HG03039 (cell line): ENCODE measurements at regions not wholly inside any gene's neighbourhood (a gene's known extent, or its start where the extent isn't known, plus 50 kb on each side); places are given as distances from the start of the nearest gene placed in this dataset.

ENCODE experiments used
- ATAC-seq: cut with Tn5 transposase; IDR thresholded peaks from one replicate; pipeline ENCODE4 v1.9.1; 2021; ENCODE audit warnings: mild to moderate bottlenecking, moderate library complexity; ENCODE audit not compliant: unreplicated experiment

DNA sequence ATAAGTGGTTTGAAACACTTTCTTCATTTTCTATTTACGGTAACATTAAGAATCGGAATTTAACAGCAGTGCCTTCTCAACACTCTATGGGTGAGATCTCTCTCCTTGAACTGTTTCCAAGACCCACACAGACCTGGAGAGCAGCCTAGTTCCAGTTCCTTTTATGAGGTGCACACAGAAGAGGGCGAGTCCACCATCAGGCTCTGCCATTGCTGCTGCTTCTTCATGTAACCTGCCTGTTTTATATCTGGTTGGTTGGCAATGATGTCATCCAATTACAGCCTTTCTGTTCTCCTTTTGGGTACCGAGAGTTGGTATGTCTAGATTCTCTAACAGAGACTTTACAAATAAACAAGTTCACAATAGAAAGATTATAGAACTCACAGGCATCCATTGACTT lies 225.7 kb downstream of the UTP18 start:
- no peak for ATAC-seq

DNA sequence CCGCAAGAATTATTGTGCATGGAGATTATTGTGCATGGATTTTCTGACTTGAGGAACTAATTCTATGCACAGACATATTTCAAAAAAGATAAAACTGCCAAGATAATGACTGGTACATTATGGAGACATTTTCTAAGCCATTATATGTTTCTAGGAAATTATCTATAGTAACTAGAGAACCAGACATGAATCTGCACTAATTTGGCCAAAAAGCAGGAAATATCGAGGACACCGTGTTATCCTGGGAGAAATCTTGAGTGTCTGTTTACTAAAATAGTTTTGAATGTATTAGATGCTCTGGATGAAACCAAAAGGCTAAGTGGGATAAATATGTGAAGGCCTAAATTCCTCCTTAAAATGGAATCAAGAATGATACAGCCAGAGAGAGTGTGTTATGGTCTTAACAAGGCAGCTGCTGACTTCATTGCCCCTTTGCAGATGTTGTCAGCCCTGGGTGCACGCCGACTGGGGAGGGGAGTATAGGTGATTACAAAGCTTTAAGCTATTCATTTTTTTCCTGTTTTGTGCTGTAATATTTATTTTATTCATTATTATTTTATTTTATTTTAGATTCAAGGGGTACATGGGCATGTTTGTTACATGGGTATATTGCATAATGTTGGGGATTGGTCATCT lies 226.7 kb downstream of the UTP18 start:
- no peak for ATAC-seq

- ATAC-seq = no peak
Observed at GRCh38 chr17:51487947-51488346, 227.6 kb downstream of the UTP18 start.

DNA sequence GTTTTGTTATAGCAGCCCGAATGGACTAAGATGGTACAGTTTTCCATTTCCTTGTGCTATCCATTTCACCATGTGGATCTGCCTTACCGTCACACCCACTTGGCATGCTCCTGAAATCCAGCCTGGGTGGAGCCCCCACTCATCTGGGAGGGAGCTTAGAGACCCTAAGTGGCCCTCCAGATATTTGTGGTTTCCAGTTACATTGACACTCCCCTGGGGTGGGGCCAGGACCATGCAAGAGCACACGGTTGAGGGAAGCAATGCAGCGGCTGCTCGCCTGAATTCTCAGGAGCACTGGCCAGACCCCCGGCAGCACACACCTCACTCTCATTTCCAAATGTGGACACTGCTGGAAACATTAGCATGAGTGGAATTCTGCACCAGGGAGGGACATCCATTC lies 231.1 kb downstream of the UTP18 start:
- ATAC-seq = no peak

GRCh38 chr17:51493206-51493605 lies 232.9 kb downstream of the UTP18 start:
- no peak for ATAC-seq

DNA sequence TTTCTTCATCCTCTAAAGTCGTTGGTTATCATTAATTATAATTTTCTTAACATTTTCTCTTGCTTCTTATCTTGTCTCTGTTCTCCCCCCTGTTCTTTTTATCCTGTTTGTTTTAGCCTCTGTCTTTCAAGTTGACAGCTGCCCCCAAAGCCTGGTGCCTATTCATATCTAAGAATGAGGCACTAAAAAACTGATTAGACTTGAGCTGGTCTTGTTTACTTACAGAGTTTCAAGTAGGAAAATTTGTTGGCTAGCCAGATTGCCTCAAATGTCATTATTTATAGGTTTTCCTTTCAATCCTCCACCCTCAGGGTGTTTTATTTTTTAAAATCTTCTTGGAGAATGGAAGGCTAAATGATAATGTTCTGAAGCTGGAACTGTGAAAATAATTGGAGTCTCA lies 236.0 kb downstream of the UTP18 start:
- no peak for ATAC-seq

- ATAC-seq = no peak
Observed at GRCh38 chr17:51499897-51500296, 239.6 kb downstream of the UTP18 start.

- no peak for ATAC-seq
Observed at GRCh38 chr17:51500454-51500853, 240.1 kb downstream of the UTP18 start.

DNA sequence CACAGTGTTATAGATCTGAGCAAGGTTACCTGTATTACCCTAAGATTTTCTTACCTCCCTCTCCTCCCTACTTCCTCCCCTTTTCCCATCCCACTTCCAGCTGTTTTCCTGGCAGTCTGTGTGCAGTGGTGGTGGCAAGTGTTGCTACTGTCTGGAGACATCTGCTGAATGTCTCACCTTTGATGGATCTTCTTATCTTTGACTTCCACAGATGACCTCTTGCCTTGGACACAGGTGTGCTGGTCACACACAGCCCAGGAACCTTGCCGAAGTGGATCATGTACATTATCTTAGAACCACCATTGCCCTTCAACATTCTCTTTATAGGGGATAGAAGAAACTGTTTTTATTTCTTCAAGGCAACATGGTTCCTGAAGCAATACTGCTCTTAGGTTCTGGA lies 245.1 kb downstream of the UTP18 start:
- ATAC-seq = no peak

DNA sequence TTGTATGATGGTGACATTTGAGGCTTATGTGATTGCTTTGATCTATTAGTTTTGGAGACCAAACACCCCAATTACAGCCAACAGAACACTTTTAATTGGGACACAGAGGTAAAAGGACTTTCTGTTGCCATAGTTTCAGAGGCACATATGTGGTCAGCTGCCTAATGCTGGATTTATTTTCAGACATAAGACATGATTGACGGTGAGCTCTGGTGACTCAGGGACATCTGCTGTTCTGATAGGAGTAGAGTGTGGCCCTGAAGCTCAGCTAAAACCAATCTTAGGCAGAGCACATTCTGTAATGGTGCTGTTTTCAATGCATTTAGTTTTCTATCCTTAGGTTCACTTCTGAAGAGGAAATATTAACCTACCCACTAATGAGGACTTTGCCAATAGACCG lies 247.1 kb downstream of the UTP18 start:
- no peak for ATAC-seq

GRCh38 chr17:51508048-51508447 lies 247.7 kb downstream of the UTP18 start:
- no peak for ATAC-seq

DNA sequence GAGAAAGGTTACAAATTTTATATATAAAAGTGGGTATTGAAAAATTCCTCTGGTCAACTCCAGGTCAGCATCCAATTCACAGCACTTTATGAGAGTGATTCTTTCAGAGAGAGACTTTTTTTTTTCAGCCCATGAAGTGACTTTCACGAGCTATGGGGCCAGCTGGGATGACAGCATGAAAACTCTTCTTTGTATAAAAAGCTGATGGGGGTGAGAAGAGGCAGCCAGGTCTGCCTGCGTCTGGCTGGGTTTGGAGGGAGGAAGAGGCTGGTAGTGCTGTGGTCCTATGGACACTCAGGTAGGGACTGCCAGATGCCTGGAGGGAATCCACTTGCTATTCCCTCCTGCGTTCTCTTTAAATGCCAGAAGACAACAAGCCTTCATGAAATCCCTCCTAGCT lies 250.6 kb downstream of the UTP18 start:
- no peak for ATAC-seq

DNA sequence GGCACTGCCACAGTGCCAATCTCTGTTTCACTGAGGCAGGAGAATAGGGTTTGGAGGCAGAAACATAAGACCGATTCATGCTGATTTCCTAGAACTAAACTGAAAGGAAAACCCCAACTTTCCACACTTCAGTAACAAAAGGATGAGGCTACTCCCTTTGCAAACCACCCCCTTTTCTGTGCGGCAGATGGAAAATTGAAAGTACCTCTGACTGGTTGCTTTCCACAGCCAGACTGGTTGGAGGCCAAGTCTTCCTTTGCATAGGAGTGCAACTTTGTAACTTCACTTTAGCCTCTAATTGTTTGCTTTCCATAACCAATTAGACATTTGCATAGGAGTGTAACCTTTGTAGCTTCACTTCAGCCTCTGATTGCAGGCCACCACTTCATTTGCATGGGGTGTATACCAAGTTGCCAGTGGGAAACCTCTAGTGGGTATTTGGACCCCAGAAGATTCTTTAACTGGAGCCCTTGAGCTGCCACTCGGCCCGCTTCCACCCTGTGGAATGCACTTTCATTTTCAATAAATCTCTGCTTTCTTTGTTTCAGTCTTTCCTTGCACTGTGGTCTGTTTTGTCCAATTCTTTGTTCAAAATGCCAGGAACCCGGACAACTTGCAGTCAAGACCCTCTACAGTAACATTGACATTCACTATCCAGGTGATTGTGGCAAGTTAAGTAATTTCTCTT lies 252.0 kb downstream of the UTP18 start:
- no peak for ATAC-seq

- no peak for ATAC-seq
Observed at GRCh38 chr17:51516924-51517323, 256.6 kb downstream of the UTP18 start.

DNA sequence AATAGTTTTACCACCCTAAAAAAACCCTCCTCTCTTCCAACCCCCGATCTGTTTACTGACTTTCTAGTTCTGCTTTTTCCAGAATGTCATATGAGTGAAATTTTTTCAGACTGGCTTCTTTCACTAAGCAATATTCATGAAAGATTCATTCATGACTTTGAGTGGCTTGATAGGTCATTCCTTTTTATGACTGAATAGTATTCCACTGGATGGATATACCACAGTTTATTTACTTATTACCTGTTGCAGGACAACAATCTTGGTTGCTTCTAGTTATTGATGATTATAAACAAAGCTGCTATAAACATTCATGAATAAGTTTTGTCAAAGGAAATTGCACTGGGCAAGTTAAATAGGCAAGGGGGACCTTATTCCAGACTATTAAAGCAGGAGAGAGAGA lies 264.2 kb downstream of the UTP18 start:
- no peak for ATAC-seq

DNA sequence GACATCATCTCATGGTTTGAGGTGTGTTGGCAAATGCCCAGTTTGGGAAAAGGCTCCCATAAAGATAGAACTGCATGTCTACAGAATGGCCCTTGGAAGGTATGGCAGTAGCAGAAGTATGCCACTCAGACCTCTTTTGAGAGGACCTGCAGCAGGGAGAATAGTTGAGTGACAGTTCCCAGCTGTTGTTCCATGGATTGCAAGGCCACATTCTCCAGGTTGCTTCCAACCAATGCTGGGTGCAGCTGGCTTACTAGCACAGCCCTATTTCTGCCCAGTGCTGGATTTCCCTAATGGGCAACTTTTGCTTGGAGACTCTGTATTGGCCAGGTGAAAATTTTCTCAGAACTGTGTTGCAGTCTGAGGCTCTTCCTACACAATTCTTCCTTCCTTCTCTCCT lies 266.2 kb downstream of the UTP18 start:
- no peak for ATAC-seq

DNA sequence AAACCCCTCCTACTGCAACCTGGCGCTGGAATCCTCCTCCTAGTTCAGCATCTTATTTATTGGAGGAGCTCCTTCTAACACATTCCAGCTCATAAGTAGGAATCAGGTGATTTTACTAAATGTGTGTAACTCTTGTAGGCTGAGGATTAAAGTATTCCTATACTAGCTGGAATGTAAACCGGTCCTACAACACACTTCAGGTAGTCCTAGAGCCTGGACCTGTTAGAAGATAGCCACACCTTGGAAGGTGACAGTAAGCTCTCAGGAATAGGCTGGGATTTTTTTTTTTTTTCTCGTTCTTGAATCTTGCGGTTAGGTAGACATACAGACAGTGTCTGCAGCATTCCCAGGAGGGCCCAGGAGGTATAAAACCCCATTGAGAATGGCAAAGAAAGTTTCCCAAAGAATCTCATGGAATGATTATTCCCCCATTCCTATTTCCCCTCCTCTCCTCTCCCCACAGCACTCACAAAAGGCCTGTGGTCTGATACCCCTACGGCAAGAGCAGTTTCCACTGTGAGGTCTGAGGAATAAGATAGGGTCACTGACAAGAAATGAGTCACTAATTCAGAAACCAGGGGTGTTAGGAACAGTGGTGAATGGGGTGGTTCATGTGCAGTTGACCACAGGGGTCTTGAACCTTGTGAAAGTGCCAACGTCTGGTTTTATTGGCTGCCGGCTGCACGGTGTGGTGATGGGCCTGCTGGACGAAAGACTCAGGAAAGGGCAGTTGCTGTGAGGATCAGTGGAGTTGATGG lies 267.1 kb downstream of the UTP18 start:
- no peak for ATAC-seq

GRCh38 chr17:51528111-51528510 lies 267.8 kb downstream of the UTP18 start:
- ATAC-seq = no peak

DNA sequence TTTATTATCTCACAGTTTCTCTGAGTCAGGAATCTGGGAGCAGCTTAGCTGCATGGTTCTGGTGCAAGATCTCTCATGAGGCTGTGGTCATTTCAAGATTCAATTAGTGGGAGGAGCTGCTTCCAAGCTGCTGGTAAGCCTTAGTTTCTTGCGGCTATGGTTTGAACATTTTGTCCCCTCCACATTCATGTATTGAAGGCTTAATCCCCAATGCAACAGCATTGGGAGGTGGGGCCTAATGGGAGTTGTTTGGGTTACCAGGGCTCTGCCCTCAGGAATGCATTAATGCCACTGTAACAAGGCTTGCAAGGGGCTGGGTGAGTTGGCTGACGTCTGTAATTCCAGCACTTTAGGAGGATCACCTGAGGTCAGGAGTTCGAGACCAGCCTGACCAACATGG lies 272.9 kb downstream of the UTP18 start:
- no peak for ATAC-seq

GRCh38 chr17:51533821-51534220 lies 273.5 kb downstream of the UTP18 start:
- no peak for ATAC-seq

DNA sequence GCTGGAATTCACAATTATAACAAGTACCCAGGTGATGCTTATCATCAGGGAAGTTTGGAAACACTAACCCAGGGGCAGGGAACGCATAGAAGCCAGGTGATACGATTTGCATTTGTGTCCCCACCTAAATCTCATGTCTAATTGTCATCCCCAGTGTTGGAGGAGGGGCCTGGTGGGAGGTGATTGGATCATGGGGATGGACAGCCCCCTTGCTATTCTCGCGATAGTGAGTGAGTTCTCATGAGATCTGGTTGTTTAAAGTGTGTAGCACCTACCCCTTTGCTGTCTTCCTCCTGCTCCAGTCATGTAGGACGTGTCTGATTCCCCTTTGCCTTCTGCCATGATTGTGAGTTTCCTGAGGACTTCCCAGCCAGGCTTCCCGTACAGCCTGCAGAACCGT lies 276.3 kb downstream of the UTP18 start:
- no peak for ATAC-seq

- ATAC-seq = no peak
Observed at GRCh38 chr17:51537996-51538550, 277.7 kb downstream of the UTP18 start.
